GM19239 (cell line): ENCODE measurements at regions not wholly inside any gene's neighbourhood (a gene's known extent, or its start where the extent isn't known, plus 50 kb on each side); places are given as distances from the start of the nearest gene placed in this dataset.

Experiments used
- DNase-seq: peaks from one replicate; pipeline ENCODE4 v3.0.0; 2011; ENCODE audit warnings: low spot score; ENCODE audit not compliant: insufficient read length
- FAIRE-seq: peaks from 2 replicates; lab custom pipeline; 2011; peaks lifted over from hg19 to GRCh38; lab: Jason Lieb, UNC

DNA sequence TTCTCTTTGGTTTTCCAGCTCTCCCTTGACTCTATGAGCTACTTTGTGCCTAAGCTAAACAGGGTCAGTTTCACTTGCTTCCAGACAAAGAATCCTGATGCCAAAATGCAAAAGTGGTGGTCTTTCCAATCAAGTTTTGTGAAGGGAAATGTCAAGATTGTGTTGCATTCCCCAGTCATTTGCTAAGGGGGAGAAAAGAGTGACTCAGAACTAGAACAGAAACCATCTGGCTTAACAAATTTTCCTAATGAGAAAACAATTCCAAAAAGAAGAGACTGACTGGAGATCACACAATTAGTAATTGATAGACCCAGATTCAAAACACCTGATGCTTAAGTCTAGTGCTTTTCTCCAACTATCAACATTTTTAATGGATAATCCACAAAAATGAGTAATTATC, 235.1 kb upstream of the DIO2 start:
- FAIRE-seq (no peak), DNase-seq (no peak)

DNA sequence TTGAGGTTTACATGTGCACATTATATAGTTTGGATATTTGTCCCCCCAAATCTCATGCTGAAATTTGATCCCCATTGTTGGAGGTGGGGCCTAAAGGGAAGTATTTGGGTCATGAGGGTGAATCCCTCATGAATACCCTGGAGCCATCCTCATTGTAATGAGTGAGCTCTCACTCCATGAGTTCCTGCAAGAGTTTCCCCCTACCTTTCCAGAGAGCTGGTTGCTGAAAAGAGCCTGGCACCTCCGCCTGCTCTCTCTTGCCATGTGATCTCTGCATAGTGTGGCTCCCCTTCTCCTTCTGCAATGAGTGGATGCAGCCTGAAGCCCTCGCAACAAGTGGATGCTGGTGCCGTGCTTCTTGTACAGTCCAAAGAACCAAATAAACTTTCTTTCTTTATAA, 234.3 kb upstream of the DIO2 start:
- no peak for DNase-seq
- FAIRE-seq: no peak

DNA sequence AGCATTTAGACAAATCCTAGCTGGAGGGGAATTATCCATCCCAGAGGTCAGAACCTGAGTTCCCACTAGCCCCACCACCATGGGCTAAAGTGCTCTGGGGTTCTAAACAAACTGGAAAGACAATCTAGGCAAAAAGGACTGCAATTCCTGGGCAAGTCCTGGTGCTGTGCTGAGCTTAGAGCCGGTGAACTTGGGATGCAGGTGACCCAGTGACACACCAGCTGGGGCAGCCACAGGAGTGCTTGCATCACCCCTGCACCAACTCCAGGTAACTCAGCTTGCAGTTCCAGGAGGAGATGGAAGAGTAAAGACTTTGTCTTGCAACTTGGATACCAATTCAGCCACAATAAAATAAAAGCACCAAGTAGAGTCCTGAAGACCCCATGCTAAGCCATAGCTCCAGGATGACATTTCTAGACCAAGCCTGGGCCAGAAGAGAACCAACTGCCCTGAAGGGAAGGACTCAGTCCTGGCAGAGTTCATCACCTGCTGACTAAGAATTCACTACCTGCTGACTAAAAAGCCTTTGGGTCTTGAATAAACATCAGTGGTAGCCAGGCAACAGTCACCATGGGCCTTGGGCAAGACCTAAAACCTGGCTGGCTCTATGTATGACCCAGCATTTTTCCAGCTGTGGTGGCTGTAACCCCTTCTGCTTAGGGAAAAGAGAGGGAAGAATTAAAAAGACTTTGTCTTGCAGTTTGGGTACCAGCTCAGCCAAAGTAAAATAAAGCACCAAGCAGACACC, 223.4 kb upstream of the DIO2 start:
- no peak for DNase-seq
- FAIRE-seq: no peak

DNA sequence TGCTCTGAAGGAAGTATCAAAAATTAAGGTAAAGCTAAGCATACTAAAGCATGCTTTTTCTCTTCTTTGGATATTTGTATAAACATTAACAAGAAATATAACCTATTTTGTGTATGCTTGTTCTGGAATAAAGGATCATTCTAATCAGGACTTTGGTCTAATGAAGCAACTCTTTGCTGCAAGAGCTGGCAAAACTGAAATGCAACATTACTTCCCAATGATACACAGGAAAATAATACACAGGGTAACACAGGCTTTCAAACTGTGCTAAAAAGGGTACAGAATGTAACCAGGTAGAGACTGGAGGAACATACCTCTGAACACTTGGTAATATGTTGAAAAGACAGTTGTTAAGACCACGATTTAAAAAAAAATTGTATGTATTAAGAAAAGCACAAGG, 222.5 kb upstream of the DIO2 start:
- FAIRE-seq (no peak), DNase-seq (no peak)

DNA sequence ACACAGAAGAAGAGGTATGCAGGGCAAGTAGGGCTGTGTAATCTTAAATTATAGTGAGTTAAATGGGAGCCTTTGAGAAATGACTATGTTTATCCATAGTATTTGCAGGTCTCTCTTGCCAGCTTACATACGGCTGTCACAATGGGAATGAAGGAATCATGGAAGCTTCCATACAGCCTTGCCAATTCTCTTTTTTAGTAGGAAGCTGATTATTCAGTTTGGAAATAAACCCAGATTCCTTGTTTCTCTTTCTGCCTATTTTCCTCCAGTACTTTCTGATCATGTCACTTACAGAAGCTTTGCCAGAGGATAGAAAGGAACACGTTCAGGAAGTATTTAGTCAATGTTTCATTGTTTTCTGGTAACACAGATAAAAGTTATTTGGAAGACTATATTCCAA, 217.4 kb upstream of the DIO2 start:
- no peak for FAIRE-seq
- DNase-seq: no peak

DNA sequence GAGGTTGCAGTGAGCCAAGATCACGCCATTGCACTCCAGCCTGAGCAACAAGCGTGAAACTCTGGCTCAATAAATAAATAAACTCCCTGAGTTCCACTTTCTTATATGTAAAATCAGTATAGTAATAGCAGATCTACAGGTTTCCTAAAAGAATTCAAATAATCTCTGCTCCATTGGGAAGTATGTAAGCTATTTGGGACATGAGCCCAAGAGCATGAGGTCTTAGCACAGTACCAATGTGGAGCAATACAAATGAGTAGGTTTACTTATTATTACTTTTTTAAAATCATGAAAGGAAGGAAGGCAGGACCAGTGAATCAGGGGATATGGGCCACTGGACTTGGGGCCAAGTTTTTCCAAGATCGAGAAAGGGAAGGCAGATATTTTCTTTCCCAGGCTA, 216.9 kb upstream of the DIO2 start:
- no peak for FAIRE-seq

DNA sequence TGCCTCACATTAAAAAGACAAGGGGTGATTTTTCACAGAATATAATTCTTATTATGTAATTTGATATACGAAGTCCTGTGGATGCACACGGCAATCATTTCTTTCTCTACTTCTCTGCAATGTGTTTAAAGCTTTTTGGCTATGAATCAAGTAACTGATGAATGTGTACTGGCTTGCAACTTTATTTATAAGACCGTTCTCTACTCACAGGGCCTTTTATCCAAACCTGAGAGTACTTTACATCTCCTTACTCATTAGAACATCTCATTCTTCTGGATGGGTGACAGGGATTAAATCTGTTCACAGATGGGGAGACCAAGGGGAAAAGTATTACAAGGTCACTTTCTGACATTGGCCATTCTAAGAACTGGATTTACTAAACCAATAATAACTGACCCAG, 215.8 kb upstream of the DIO2 start:
- no peak for FAIRE-seq
- no peak for DNase-seq

More for the DNA sequence above, 216.9 kb upstream of the DIO2 start:
- no peak for DNase-seq

DNA sequence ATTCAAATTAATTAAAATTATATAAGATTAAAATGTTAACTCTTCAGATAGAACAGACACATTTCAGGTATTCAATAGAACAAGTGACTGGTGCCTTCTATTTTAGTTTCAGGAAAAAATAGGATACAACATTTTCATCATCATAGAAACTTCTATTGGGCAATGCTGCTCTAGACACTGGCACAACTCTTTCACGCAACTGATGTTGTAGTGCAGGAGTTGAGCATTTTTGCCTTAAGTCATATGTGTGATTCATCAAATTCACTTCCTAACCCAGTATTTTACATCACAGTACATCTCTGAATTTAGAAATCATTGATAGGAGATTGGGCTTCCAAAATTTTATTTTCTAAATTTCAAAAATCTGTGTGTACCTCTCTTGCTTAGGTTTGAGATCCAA, 215.4 kb upstream of the DIO2 start:
- FAIRE-seq (no peak), DNase-seq (no peak)

DNA sequence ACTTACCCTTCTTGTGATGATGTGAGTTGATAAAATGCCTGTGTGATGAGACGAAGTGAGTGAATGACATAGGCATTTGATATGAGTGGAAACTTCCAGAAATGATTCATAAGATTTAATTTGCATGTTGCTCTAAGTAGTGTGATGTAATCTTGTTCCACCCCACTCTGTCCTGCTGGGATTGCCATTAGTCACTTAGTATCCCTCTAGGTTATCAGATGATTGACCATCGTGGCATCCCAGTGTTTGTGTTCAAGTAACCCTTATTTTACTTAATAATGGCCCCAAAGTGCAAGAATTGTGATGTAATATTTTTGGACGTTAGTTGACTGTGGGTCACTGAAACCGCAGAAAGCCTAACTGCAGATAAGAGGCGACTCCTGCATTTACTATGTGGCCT, 214.4 kb upstream of the DIO2 start:
- no peak for FAIRE-seq
- DNase-seq: no peak

DNA sequence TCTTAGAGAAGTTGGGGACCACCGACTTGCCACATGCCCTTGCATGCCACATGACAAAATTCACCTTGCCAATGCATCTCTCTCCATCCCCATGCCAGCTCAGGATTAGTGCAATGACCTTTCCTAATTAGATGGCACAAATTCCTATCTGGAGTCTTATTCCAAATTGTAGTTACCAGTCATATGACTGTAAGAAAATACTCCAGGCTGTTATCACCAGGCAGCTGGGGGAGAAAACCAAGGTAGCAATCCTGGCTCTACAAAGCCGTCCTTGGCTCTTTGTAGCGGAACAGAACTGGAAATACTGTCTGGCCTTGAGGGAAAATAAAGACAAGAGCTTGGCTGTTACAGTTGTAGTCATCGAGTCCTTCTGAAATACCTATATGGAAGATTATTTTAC, 208.5 kb upstream of the DIO2 start:
- DNase-seq (no peak), FAIRE-seq (no peak)

DNA sequence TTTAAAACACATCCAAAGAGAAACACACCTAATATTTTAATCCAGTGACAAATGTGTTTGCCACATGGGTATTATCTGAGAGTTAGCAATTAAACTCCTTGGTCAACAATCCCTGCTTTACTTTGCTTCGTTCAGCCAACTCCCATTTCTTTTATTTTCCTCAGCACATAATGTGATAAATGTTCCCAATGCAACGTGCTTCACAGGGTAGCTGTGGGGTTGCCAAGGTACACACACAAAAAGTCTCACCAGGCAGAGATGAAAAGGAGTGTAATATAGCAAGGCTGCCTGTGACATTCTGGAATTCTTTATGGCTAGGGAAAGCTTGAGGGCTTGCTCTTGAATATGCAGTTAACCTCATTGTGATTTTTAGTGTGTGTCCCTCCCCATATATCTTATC, 208.0 kb upstream of the DIO2 start:
- no peak for FAIRE-seq
- no peak for DNase-seq

DNA sequence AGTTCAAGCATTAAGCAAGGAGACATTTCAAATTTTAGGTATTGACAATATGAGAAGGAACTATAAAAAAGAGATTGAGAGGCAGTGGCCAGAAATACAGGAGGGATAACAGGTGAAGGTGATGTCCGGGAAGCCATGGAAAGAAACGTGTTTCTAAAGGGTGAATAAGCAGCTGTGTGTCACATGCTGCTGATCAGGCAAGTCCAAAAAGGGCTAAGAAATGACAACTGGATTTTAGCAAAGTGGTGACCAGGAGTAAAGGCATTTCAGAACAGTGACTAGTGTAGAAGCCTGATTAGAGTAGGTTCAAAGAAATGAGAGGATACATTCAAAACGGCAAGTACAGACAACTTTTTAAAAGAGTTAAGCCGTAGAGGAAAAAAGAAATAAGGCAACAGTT, 204.3 kb upstream of the DIO2 start:
- DNase-seq (no peak), FAIRE-seq (no peak)

DNA sequence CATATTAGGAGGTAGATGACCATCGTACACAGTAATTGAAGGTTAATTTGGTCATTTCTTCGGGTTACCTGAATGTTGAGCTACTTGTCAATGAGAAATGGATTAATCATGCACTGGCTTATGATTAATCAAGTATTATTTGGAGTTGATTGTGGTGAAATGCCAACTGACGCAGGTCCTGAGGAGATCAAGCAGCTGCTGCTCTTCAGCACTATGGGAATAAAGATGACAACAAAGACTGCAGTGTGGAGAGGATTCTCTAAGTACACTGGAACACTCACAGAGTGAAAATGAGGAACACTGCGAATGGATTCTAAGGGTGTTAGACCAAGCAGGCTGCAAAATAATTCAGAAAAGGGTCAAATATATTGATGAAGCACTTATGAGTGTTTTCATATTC, 202.8 kb upstream of the DIO2 start:
- DNase-seq (no peak), FAIRE-seq (no peak)

DNA sequence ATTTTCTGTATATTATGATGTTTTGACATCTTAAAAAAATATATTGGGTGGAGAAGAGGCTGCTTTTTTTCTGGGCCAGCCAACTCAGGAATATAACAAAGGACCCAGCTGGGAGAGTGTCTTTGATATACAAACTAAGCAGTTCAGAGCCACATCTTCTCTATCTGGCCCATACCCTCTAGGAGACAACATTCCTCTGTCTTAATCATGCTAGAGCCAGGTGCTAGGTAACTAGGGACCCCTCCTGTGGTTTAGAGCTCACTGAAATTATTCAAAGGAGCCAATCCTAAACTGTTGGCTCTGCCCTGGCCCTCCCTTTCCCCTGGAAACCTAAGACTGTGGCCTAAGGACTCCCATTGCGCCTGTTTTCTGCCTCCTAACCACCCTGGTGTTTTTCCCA, 193.1 kb upstream of the DIO2 start:
- DNase-seq (no peak), FAIRE-seq (no peak)

DNA sequence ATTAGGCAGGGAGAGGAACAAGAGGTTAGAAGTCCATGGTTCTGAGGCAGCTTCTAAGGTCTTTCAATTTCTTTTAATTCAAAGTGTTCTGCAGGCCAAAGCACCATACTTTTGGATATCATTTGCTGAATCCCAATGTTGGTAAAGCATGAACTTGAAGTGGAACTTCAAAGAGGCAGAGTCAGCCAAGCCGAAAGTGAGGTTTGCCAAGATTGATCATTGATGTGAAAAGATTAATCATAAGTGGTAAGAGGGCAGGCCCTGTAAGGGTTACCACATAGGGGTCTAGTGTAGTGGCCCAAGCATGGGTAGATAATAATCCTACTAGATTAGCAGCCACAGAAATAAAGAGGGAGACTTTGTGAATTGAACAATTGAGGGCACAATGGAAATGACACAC, 191.7 kb upstream of the DIO2 start:
- DNase-seq (no peak), FAIRE-seq (no peak)

DNA sequence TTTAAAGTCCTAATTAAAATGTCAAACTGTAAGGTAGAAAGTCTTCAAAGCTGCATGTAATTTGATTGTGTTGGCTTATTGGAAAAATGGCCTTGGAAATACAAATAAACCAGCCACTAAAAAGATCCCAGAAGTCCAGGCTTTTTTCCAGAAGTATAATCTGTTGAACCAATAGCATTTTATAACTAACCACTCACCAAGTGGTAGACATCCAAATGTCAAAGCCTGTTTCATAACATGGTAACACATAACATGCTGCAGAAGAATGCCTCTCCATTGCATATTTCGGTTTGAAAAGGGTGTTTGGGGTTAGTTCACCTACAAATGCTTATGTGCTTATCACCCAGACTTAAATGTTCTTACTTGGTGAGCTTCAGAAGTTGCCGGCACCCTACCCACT, 183.7 kb upstream of the DIO2 start:
- no peak for FAIRE-seq
- DNase-seq: no peak

DNA sequence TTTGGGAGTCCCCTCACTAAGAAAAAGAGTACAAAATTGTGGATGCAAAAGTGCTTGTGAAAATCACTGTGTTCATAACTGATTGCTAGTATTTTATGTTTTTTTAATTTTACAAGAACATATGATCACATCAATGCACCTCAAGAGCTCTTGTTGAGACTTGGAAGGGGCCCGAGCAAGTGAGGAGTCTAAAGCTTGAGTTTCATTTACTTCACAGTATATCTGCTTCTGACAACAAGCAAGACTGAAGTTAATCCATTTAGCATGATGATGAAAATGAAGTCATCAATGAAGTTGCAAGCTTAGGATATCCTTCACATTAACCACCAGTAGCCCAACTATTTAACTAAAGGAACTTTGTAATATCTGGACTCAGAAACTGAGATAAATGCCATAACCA, 182.5 kb upstream of the DIO2 start:
- no peak for FAIRE-seq
- DNase-seq: no peak

DNA sequence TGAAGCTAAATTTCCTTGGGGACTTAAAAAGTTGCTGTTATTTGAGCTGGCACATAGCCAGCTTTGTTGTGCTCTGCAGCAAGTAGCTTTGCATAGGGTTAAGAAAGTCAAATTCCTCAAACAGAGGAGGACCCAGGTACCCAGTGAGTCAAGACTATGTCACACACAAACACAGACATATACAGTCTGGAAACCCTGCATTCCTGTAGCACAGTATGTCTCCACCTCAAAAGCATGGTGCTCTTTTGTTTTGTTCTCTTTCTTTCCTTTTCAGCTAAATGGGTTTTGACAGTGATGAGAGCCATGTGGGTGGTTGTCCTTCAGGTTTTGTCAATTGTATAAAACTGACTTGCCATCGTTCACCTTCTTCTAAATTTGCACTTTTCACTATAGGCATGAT, 179.6 kb upstream of the DIO2 start:
- DNase-seq (no peak), FAIRE-seq (no peak)

DNA sequence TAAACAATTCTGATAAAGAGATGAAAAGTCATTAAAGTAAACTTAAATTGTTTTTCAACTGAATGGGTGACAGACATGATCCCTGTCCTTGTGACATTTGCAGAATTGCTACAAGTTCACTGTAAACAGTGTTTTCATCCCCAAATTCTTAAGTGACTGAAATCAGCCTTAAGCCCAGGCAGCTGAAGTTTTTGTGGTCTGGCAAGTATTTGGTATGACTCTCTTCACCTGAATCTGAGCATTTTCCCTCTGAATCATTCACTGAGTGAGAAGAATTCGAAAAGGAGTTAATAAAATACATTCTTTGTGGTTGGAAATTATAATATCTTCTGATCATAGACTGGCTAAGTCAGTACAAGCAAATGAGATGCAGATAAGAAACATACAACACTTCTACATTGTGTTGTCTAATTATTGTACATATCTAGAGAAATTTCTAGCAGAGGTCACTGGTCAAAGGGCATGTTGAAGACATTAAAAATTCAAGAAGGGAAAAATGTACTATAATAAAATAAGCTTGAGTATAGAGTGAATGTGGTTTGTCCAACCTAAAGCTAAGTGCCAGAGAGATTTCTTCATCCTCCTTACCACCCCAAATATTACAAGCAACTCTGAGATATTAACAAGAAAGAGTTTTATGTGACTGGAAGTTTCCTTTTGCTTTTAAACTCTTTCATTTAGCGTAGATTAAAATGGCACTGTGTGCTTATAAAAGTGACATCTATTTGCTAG, 177.8 kb upstream of the DIO2 start:
- DNase-seq (no peak), FAIRE-seq (no peak)

DNA sequence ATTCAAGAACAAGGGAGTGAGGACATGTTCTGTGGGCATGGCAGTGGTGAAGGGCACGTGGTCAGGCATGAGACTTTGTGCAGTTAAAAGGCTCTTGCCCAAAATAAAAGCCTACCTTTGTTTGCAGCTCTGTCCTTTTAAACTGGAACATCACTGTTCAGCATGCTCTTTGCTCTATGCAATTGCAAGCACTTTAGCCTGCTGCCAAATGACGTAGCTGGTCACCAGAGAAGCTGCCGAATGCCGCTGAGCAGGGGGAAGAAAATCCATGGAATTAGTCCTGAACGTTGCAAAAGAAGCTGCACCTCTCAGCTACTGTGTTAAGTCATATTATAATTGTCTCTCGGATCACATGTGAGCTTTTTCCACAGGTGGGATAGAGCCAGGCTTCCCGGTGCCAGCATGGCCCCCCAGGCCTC, 176.3 kb upstream of the DIO2 start:
- no peak for FAIRE-seq
- no peak for DNase-seq

DNA sequence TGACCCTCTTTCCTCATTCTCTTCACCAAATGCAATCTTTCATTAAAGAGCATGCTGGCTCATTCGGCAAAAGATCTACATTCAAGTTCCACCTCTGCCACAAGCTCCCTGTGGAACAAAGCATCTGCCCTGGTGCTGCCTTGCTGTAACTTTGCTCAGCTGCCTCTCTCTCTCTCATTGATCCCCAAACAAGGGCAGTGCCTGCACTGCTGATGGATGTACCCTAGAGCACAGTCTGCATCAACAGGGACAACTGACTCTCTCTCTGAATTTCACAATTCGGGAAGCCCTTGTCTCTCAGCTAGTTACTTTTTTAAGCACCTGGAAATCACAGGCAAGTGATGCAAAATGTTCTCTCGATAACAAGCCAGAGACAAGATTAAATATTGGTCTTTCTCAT, 174.0 kb upstream of the DIO2 start:
- no peak for FAIRE-seq

DNA sequence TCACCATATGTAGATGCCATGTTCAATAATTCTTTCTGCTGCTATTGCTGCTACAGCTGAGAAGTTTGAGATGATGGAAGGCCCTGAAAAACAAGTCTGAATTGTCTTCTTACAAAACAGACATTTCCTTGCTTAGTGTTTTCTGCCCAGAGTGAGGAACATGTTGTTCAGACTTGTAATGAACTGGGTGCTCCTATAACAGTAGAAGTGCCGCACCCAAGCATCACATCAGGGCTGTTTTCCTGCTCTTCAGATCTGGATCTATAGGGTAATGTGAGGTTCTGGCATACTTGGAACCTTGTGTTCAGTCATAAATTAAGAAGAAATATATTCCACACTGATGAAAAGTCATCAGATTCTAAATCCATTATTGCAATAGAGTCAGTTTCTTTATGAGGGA, 171.9 kb upstream of the DIO2 start:
- DNase-seq (no peak), FAIRE-seq (no peak)

More for the DNA sequence above, 174.0 kb upstream of the DIO2 start:
- DNase-seq: no peak
